GM21528 (cell line): ENCODE measurements at regions not wholly inside any gene's neighbourhood (a gene's known extent, or its start where the extent isn't known, plus 50 kb on each side); places are given as distances from the start of the nearest gene placed in this dataset.
"Not testable (repeated sequence)": the region's sequence is repeated elsewhere in the genome, so short reads cannot be mapped to it uniquely, and the experiment has no call there.

Experiments used
- ATAC-seq: cut with Tn5 transposase; IDR thresholded peaks from one replicate; pipeline ENCODE4 v1.9.1; 2021; ENCODE audit warnings: mild to moderate bottlenecking, moderate library complexity; ENCODE audit not compliant: unreplicated experiment, low FRiP score

- ATAC-seq = not testable (repeated sequence)
Observed at GRCh38 chr10:47711428-47711827, 52.0 kb downstream of the SYT15B start.

- ATAC-seq = not testable (repeated sequence)
Observed at GRCh38 chr10:47710443-47710842, 52.9 kb downstream of the SYT15B start.

DNA sequence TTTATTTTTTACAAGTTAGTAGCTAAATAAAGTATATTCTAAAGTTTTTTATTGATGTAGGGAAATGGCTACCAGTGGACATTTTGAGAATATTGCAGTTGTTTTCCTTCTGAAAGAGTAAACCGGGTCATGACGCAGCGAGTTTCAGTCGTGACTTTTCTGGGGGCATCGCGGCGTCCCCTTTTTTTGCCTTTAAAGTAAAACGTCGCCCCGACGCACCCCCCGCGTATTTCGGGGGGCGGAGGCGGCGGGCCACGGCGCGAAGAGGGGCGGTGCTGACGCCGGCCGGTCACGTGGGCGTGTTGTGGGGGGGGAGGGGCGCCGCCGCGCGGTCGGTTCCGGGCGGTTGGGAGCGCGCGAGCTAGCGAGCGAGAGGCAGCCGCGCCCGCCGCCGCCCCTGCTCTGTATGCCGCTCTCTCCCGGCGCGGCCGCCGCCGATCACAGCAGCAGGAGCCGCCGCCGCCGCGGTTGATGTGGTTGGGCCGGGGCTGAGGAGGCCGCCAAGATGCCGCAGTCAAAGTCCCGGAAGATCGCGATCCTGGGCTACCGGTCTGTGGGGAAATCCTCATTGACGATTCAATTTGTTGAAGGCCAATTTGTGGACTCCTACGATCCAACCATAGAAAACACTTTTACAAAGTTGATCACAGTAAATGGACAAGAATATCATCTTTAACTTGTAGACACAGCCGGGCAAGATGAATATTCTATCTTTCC is 57.5 kb downstream of the SYT15B start:
- ATAC-seq = peak; percentile 84

DNA sequence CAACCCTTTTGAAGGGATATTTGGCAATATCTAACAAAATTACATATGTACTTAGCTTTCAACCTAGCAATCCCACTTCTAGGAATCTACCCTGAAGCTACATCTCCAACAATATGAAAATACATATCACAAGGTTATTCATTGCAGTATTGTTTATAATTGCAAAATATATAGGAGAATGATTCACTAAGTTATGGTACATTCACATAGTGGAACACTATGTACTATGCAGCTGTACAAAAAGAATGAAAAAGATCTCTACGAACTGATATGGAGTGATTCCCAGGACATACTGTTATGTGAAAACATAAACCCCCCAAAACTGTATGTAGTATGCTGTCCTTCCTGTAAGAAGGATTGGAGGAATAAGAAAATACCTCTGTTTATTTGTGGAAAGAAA is 62.1 kb downstream of the SYT15B start:
- ATAC-seq = not testable (repeated sequence)

- not testable (repeated sequence) for ATAC-seq
Observed at GRCh38 chr10:47699854-47700253, 63.5 kb downstream of the SYT15B start.

DNA sequence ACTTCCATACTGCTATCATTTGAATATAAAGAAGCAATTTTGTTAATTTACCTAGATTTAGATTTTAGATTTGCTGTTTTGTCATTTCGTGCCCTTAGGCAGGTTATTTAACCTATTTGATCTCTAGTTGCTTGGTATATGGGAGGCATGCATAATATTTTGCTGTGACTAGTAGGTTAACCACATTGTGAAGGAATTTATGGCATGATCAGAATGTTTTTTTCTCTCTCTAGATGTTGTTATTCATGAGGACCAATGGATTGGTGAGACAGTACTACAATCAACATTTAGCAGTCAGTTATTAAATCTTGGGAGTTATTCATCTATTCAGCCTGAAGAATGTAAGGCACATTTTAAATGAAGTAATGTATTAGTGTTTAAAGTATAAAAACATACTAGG is 67.2 kb downstream of the SYT15B start:
- ATAC-seq = not testable (repeated sequence)

- not testable (repeated sequence) for ATAC-seq
Observed at GRCh38 chr10:47695149-47695548, 68.2 kb downstream of the SYT15B start.

DNA sequence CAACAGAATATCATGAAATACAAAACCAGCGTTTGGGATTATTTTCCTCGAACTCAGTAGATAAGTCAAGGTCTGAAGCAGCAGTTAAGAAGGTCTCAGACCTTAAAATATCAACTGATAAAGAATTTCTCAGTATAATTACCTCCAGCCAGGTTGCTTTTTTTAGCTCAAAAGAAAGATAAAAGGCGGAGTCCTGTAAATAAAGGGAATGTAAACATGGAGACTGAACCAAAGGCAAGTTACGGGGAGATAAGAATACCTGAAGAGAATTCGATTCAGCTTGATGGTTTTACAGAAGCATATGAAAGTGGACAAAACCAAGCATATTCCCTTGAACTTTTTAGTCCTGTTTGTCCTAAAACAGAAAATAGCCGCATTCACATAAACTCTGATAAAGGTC is 73.1 kb downstream of the SYT15B start:
- not testable (repeated sequence) for ATAC-seq

- not testable (repeated sequence) for ATAC-seq
Observed at GRCh38 chr10:47683826-47684475, 79.4 kb downstream of the SYT15B start.

DNA sequence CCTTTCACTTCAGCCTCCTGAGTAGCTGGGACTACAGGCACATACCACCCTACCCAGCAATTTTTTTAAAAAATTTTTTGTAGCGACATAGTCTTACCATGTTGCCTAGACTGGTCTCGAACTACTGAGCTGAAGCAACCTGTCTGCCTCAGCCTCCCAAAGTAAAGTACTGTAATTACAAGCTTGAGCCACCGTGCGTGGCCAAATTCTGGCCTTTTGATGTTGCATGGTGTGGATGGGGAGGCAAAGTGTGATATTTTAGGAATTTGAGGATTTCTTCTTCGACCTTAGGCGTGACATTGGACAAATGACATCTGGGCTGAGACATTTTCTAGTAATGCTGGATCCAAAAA is 81.8 kb downstream of the SYT15B start:
- ATAC-seq = not testable (repeated sequence)

- not testable (repeated sequence) for ATAC-seq
Observed at GRCh38 chr10:47680848-47681637, 82.3 kb downstream of the SYT15B start.

GRCh38 chr10:47676102-47676501 is 87.3 kb downstream of the SYT15B start:
- ATAC-seq = not testable (repeated sequence)

DNA sequence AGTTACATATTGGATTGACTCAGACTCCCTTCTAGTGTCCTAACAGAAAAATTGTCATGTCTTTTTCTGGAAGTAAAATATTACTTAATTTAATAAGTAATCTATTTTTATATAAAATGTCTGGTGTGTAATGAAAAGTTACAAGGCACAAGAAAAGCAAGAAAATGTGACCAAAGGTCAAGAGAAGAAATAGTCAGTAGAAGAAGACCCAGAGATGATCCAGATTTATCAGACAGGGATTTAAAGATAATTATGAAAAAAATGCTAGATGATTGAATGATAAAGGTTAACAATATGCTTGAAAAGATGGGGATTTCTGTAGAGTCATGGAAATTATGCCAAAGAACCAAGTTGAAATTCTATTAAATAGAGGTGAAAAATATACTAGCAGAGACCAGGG is 87.8 kb downstream of the SYT15B start:
- ATAC-seq = not testable (repeated sequence)

- not testable (repeated sequence) for ATAC-seq
Observed at GRCh38 chr10:47673128-47673527, 90.3 kb downstream of the SYT15B start.

GRCh38 chr10:47670857-47671256 is 92.5 kb downstream of the SYT15B start:
- not testable (repeated sequence) for ATAC-seq

- ATAC-seq = not testable (repeated sequence)
Observed at GRCh38 chr10:47661955-47662577, 101.3 kb downstream of the SYT15B start.

DNA sequence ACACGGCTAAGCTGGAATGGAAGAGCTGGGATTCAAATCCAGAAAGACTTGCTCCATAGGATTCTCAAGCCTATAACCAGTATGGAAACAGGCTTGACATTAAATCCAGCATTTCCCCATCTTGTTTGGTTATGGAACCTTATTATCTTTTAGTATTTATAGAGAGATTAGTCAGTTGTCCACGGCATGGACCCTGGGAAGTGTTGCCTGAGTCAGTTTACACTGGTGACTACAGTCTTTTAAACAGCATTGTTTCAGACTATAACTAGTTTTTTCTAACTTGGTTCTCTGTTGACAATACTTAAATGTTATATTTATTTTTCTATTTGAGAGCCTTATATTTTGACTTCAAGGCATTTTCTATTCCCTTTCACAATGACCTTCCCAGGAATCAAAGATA is 106.7 kb downstream of the SYT15B start:
- ATAC-seq = not testable (repeated sequence)

- ATAC-seq = not testable (repeated sequence)
Observed at GRCh38 chr10:47654161-47654560, 109.2 kb downstream of the SYT15B start.

DNA sequence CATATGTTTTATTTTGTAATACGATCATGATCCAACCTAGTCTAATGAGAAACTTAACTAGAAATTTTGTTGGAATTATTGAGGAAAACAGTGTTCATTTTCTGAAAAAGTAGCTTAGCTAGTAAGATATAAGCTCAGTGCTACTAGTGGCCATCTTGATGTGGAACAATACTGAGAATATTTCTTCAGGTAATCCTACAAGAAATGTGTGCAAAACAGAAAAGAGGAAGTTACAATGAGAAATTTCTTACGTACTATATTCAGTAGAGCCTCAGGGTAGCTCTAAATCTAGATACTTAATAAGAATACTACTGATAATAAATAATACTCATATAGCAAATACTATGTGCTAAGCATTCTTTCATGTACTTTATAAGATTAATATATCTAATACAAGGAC is 114.8 kb downstream of the SYT15B start:
- ATAC-seq = not testable (repeated sequence)

- ATAC-seq = not testable (repeated sequence)
Observed at GRCh38 chr10:47647523-47648101, 115.8 kb downstream of the SYT15B start.
